Hematopoietic multipotent progenitor cell treated with erythropoietin and hydrocortisone succinate and interleukin-3 and kit ligand, for 17 days (in vitro differentiated cells): ENCODE measurements at regions not wholly inside any gene's neighbourhood (a gene's known extent, or its start where the extent isn't known, plus 50 kb on each side); places are given as distances from the start of the nearest gene placed in this dataset.

Source experiments
- DNase-seq: peaks from one replicate; pipeline ENCODE4 v3.0.0-alpha.2; 2015; ENCODE audit warnings: low spot score

DNA sequence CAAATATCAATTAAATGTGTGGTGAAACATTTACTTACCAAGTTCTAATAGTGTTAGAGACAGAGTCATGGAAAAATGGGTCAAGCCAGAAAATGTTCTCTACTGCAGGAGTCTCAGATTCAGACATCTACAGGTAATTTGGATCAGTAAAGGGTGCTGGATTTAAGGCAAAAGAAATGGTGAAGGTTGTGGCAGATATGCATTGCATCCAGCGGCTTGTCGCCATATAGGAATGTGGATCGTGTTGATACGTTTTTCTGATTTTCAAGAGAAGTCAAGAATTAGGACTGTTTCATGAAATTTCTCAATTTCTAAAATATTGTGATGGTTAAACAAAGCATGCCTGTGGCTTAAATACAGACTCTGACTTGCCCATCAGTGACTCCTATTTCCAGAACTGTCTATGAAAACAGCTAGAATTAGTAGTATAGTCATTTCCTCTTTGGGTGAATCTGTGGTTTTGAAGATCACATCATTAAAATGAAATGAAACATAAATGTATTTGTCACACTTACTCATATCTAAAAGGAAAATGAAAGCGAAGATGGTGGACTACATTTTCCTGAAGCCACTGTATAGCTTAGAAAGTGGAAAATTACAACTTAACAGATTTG is 110.1 kb upstream of the VEGFC start:
- no peak for DNase-seq

DNA sequence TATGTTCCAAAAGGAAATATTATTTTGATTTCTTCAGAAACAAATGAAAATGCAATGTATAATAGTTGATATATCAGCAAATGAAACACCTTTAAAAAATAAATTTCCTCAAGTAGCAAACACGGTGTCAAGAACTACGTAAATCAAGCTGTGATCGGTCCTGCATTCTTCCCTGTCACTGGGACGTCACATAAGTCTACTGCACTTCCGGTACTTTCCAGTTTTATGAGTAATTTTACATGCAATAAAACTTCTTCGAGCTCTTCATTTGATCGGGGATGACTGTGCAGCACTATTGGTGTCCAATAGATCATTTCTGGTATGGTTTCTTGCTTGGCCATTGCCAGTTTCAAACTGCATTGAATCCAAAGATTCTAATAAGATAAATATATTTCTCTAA is 114.0 kb upstream of the VEGFC start:
- no peak for DNase-seq

DNA sequence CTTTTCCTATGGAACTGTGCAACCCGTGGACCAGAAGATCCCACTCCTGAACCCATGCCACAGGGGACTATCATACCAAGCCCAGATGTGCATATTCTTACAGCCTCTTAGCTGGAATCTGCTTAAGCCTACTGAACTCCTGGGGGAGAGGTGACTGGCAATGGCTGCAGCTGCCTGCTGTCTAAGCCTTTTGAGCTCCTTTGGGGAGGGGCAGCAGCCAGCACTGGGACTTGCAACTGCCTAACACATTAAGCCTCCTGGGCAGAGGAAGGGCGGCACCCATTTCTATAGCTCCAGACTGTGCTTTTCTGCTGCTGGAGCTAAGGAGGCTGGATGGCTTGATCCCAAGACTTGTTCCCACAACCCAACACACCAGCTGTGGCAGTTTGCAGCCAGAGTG is 117.9 kb upstream of the VEGFC start:
- no peak for DNase-seq

DNA sequence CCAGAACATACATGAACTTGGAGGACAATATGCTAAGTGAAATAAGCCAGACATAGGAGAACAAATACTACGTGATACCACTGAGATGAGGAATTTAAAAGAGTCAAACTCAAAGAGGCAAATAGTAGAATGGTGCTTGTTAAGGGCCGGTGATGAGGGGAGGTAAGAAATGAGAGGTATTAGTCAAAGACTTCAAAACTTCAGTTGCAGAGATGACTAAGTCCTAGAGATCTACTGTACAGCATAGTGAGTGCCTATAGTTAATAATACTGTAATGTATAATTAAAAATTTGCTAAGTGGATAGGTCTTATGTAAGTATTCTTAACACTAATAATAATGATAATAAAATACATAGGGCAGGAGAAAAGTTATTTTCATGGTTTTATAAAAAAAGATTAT is 126.9 kb upstream of the VEGFC start:
- DNase-seq = no peak

DNA sequence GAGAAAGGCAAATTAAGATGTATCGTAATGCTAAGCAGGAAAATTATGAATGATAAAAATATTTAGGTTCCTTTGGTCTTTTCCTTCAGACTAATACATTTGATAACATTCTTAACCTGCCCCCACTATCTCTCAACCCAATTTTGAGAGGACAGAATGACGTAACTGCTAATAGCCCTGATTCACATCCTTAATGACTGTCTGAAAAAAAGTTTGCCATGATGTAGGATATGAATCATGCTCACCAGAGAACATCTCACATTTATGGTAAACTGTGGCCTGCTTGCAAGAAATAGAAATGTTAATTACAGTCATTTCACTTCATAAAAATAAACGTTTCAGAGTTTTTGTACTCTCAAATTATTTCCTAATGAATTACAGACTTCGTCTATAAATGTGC is 128.0 kb upstream of the VEGFC start:
- no peak for DNase-seq

DNA sequence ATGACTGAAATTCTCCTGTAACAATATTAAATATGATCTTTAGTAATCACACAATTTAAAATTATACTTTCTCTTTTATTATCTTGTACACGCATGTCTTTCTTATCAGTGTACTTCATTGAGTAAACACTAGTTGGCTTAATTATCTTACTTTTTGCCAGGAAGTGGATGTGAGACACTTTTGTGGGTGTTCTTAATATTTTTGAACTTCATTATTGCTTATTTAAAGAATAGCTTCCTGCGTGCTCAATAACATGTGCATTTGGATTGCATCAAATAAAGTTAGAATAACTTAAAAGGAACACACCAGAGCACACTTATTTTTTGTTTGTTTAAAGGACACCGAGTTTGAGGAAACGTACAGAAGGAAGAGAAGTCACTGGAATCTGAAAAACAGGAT is 128.5 kb upstream of the VEGFC start:
- no peak for DNase-seq

DNA sequence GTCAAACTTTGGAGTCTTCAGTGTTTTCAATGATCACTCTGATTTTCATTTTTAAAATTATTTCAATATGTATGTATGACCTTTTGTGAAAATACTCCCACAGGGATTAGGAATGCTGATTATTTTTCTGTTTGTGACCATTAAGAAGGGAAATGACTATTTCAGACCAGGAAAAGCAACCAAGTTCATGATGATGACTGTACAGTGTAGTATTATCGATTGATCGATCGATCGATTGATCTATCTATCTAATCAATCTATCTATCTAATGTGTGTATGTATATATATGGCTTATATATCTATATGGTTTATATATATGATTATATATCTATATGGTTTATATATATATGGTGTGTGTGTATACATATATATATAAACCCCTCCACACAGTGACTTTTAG is 131.5 kb upstream of the VEGFC start:
- no peak for DNase-seq

DNA sequence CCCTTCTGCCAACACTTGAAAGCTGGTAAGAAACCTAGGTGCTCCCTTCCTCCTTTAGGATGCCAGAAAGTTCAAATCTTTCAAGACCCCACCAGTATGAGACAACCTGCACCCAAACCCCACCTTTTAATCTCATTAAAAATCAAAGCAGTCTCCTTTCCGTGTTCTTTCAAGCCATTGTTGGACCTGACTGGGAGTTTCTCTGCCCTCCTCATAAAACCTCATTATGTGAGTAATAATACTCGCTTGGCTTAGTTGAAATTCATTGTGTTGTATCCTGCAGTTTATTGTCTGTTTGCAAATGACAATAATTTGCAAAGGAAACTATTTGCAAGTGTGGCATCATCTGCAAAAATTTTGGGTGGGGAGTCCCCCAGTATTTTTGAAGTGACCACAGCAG is 133.2 kb upstream of the VEGFC start:
- DNase-seq = no peak

DNA sequence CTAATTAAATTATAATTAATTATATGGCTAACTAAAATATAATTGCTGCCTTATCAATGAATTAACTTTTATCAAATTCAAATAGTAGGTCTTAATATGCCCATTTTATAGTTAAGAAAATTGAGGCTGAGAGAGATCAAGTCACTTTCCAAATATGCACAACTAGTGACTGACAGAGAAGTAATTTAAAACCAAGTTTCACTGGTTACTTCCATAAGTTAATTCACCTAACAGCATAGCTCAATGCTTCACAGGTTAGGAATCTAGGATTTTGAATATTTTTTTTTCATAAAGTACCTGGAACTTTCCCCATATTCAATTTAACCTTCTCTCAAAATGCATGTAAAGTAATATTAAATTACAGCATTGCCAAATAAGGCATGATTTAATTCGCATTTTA is 134.4 kb upstream of the VEGFC start:
- DNase-seq = no peak

DNA sequence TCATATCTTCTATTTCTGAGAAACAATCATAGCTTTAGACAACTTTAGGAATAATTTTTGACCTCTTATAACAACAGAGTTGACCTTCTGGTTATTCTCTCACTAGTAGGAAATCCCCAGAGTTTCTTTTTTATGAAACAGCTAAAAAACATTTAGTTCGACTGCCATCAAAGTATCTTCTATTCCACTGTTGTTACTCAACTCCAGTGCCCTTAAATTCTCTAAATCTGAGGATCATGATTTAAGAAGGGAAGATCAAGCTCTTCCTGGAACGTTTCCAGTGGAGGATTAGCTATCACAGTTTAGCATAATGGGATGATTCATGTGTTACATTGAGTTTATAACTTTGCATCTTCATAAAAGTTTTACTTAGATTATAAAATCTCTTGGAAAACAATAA is 134.9 kb upstream of the VEGFC start:
- no peak for DNase-seq

DNA sequence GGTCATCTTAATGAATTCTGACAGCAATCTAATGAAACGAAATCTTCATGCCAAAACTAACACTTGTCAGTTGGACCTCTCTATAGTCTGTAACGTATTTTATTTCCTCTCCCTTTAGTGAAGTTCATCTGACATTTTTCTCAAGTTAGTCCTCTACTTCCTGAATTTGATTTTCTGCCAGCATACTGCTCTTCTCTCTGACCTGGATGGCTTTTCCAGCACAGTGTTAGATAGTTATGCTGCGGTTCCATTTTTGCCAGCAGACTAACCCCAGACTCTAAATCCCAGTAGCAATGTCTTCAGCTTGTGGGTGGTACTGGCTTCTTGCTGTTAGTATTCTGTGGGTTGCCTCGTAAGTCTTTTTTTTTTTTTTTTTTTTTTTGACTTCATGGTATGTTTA is 146.7 kb upstream of the VEGFC start:
- DNase-seq = no peak

DNA sequence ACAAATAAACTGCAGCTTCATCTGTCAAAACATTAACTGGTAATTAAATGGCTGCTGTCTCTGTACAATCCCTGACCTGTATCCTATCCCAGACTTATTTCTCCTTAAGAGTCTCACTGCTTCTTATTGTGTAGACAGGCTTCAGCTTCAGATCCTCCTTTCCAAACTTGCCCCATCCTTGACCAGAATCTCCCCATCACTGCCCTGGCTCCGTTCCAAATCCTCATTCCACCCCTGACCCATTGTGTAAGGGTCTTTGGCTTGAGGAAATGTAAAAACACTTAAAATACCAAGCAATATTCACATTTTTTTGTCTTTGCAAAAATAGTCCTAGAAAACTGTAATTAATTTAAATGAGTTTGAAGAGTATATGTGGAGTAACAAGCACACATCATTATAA is 152.6 kb upstream of the VEGFC start:
- DNase-seq = no peak

DNA sequence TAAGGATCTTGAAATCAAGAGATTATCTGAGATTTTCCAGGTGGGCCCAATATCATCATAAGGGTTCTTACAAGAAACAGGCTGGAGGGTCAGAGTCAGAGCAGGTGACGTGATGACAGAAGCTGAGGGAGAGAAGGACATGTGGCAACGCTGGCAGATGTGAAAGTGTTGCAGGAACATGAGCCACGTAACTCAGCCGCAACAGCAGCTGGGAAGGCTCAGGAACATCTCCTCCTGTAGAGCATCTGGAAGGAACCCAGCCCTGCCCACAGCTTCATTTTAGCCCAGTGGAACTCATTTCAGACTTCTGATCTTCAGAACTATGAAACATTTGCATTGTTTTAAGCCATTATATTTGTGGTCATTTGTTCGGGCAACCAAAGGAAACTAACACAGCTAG is 156.3 kb upstream of the VEGFC start:
- no peak for DNase-seq

DNA sequence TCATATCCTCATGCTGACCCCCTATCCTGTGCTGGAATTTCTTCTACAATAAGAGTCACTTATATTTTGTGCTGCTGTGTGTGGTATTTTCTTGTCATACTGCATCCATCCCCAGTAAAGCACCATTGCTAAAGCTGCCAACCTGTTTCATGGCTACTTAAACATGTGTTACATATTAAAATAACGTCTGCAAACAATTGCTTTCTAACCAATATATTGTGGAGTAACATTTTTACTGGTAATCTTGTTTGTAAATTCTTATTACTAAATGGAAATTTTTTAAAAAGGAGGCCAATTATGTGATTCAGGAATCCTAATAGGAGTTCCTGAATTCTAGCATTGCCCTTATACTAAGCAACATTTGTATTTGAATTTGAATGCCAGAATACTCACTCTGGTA is 160.3 kb upstream of the VEGFC start:
- no peak for DNase-seq

DNA sequence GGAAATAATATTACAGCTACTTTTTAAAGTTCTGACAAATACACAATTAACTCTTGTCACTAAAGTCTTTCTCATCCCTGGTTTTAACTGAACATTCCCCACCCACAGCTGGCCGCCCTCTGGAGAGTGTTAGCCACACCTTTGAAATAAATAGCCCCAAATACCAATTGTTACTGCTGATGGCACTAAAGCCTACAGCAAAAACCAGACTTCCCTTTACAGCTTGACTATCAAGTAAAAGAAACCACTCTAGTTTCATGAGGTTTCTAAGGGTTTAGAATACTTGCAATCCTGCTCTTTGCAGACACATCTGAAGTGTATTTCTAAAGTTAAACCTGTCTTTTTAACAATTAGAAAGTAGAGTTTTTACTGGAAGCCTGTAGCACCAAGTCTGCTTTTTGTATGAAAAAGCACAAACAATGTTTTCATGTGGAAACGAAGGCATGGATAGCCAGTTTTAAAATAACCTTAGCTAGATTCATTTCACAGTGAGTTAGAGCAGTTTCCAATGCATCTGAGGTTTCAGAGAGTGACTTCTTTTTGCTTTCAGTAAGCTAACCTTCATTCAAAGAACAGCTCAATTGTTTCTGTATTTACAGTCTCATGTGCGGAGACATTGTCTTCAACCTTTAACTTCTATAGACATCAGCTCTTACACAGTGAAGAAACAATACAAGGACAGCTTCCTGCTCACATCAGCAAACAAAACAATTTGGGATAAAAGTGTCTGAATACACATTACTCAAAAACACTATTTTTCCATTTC is 164.8 kb upstream of the VEGFC start:
- no peak for DNase-seq

DNA sequence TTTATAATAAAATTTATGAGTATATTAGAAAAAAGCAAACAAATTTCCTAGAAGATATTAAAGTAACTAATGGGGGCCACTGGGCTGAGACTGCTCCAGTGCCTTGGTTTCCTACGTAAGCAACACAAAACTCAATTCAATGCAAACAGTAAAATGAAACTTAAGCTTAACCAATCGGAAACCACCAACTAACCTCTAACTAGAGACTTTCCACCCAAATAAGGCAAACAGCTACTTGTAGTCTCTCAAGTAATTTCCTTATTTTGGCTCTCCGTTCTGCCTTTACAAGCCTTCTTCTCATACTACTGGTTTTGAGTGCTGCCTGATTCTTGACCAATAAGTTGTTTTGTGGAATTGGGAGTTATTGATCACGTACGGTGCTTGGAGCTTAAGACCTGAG is 167.3 kb upstream of the VEGFC start:
- DNase-seq = no peak

DNA sequence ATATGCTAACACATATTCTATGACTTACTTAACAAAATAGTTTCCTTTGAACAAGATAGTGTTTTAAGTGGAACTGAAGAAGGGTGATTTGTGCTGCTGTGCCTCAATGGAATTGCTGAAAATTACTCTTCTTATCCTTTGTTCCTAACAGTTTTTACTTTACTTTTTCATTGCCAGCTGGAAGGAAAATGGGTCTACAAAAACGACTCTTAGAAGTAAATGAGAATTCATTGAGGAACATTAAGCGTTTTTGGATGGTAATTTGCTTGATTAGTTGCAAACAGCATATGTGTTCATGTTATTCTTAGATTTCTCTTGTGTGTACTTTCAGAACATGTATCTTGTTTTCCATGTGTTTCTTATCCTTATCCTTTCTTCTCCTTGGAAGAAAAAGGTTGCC is 170.4 kb upstream of the VEGFC start:
- no peak for DNase-seq

DNA sequence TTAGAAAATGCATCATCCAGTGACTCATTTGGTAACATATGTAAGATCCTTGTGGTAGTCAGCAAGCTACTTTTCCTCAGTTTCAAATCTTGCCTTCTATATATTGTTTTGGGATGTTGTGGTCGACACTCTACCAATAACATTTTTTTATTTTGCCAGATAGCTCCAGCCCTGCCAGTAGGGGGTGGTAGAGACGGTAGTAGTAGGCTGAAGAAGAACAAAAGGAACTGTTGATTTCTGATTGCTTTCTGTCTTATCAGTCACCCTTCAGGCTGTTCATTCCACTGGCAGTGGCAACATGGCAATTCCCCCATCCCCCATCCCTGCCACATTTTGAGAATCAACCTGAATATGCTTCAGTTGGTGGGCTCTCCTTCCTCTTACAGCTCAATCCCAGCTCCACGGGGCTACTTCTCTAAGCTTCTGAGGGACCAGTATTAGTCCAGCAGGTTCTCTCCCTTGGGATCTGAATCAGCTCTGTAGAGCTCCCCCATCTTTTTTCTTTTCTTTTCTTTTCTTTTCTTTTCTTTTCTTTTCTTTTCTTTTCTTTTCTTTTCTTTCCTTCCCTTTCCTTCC is 171.5 kb upstream of the VEGFC start:
- no peak for DNase-seq

DNA sequence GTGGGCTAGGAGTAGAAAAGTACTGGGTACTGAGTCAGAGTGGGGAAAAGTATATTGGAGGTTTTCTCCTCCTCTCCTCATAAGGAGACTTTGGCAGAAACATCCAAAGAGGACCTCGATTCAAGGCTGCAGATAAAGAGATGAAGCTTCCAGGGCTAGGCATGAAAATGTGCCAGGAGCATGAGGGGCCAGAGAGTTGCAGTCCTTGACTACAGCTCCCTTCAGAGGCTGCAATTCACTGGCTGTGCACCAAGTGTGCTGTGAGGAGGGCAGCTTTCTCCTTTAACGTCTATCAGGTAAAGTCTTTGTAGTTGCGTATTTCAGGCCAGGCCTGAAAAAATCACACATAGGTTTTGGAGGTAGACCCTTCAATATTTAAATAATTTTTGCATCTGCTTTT is 174.9 kb upstream of the VEGFC start:
- DNase-seq = no peak

DNA sequence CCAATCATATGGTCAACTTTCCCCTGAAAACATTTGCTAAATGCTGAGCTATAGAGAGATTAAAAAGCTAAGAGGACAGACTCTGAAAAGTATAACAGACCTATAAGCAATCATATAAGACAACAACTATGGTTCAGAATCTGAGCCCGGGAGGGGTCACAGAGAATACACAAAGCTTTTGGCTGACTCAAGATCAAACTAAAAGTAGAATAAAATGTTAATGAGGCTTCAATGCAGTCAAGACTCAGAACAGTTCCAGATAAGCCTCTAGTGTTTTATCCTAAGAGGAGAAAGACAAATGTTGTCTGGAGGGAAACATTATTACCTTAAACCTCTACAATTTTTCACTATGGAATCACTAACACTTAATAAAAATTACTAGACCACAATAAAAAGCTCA is 175.4 kb upstream of the VEGFC start:
- DNase-seq = no peak

DNA sequence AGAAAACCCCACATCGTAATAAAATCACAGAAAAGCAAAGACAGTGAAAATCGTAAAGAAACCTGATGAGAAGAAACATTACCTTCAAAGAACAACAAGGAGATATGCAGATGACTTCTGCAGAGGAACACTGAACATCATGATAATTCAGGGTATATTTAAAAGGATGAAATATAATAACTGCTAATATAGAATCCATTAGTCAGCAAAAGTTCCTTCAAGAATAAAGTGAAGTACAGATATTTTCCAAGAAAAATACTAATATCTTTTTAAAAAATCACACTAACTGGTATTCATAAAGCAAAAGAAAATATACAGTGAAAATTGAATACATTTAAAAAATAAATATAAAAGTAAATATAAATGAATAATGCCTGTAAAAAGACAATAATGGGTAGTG is 176.3 kb upstream of the VEGFC start:
- DNase-seq = no peak

DNA sequence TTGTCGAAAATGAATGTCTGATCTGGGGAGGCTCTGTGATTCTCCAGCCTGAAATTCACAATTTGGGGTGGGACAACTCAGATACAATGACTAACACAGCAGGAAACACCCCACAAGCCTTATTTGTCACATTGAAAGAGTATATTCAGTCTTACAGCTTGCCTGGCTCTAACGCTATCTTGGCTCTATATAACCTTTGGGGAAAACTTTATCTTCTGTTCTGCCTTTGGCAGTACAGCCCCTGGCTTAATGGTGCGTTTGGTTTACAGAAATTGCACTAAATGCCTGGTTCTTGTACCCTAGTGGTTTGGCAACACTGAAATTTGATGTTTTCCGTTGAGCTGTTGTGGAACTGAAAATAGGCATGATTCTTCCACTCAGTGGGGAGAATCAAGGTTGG is 178.1 kb upstream of the VEGFC start:
- no peak for DNase-seq

DNA sequence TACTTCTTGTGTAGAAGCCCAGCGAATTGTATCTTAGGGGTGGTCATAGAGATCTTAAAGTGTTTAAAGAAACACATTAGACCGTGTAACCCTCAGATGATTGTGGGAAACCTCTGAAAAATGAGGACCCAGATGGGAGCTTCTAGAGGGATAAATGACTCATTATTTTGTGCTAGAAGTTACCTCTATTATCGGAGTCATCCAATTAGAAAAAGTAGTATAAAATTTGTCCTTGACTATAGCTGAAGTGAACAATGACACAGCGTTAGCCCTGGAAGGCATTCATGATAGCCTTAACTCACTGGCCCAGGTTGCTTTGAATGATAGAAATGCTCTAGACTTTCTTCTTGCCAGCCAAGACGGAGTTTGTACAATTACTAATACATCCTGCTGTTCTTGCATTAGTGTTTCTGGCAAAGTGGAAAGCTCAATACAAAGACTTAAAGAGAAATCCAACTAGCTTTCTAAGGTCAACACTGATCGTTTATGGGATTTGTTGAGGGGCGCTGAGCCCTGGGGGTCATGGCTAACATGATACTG is 178.9 kb upstream of the VEGFC start:
- DNase-seq = no peak

DNA sequence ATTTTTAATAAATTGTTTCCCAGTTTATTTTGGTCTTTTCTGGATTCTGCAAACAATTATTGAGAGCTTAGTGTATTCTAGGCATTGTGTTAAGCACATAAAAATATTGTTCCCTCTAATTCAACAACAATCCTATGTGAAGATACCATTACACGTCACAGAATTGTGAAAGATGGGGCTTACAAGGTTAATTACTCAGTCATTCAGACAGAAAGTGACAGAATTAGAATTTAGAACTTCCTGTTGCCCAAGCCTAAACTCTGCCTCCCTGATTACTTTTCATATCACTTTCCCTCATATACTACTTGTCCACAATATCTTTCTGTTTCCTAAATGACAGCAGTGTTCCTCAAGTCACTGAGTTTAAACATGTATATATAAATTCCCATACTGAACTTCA is 186.7 kb upstream of the VEGFC start:
- DNase-seq = no peak
